ENCODE measurements at regions not wholly inside any gene's neighbourhood (a gene's known extent, or its start where the extent isn't known, plus 50 kb on each side); places are given as distances from the start of the nearest gene placed in this dataset.
"Not testable (repeated sequence)": the region's sequence is repeated elsewhere in the genome, so short reads cannot be mapped to it uniquely, and the experiment has no call there.

DNA sequence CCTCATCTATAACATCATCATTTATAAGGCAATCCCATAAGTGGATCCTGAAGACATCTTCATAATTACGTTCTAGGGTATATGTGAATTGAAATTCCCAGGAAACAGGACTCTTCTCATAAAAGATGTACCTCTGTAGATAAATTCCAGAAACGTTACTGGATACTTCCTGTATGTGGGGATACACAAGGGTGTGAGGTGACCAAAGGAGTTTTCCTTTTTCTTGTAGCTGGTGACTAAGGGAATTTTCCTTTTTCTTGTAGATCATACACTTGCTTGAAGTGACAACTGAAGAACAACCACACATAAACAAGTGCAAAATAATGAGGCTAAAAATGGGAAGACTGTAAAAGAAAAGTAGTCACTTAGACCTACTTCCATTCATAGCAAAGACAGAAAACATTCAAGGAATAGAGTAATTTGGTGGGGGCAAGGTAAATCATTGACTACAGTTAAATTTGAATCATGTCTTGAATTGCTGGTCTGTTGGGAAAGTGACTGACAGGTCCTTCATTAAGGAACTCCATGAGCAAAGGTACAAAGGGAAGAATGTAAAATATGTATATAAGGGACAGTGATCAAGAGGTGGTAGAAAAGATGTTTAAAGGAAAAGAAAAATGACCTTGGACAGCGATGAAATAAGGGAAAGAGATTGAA lies 53.2 kb upstream of the UBE2E3 start:
- no peak for DNase-seq

DNA sequence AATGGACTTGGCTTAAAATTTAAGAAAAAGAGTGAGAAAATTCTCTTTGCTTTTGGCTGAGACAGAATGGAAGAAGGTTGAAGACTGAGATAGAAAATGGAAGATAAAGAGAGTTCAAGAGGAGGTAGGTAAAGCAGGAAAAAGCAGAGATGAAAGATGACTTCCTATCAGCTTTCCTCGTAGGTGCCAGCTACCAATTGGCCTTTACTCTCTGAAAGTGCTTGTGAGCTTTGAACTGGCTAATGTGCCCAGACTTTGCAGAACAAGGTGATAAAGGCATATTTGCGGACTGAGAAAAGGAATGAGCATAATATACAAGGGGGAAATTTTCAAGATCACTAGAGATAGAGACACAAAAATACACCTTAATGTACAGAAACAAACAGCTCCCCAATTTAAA lies 54.7 kb upstream of the UBE2E3 start:
- no peak for DNase-seq

DNA sequence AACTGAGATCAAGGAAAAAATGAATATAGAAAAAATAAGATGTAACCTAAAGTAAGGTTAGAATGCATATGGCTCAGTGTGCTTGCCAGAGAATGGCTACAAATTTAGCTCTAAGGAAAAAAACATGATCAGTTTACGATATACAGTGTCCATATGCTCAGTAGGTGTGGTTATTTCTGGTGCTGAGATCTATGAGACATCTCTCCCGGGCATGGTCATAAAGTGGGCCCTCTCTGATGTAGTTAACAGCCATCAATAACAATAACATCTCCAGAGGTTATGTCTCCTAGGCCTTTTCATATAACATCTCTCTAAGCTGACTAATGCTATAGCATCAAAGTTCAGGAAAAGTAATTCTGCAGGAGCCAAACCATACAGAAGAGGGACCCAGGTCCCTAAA lies 56.3 kb upstream of the UBE2E3 start:
- no peak for DNase-seq

DNA sequence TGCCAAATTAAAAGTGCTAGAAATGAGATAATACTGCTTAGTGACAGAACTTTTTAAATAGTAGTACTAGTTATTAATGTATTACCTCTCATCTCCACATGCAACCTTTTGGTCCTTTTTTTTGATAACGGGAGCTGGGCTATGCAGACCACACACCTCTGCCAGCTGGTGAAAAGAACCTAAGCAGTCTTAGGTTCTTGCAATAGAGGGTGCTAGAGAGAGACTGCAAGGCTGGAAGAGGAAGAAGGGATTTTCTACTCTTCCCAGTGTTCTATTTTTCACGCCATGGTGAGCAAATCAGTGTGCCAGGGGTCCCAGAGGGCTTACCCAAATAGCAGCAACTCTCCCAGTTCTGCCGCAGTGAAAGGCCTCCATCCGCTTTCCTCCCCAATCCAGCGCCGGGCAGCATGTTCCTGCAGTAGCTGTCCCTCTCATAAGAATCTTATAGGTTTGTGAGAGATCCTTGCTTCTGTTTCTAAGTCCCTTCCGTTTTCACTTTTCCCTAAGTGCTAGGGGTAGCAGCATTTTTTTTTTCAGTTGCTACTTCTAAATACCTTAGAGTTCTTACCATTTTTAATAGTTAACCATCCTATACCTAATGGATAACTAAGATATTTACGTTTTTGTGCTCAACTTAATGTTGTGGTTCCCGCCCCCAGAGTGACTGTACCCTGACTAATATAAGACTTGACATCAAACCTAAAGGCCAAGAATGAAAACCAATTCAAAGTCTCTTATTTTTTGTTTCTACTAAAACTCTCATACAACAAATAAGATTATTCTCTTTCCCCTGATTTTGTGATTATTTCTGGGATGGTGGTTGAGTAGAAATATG lies 69.4 kb upstream of the UBE2E3 start:
- no peak for DNase-seq

DNA sequence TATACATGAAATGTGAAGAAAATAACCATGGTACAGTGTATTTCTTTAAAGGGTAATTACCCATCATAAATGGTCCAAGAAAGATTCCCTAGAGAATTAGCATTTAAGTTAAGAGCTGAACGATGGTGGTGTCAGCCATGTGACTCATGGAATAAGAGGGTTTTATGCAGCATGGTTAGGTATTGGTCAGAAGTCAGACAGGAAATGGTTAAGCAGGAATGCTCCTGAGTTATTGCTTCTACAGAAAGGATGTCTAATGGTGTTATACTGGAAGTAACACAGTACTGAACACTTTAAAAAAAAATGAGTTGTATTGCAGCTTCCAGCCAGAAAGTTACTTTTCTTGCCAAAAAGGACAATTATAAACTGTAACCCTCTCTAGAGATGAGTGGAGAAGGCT lies 72.7 kb upstream of the UBE2E3 start:
- DNase-seq = no peak

DNA sequence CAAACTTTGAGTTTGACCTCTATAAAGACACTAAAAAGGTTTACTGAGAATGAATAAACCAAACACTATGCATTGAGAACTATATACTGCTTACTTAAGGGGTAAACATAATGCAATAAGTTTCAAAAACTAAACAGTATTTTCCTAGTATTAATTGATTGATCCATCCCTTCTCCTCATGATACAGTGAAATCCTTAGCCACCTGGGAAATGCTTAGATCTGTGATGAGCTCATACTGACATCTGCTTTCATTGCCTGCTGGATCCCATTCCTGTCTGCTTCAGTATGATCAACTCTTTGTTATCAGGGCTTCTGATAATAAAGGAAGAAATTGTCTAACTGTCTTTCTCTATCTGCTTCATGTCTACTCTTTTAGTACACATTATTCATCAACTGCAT lies 74.9 kb upstream of the UBE2E3 start:
- no peak for DNase-seq

DNA sequence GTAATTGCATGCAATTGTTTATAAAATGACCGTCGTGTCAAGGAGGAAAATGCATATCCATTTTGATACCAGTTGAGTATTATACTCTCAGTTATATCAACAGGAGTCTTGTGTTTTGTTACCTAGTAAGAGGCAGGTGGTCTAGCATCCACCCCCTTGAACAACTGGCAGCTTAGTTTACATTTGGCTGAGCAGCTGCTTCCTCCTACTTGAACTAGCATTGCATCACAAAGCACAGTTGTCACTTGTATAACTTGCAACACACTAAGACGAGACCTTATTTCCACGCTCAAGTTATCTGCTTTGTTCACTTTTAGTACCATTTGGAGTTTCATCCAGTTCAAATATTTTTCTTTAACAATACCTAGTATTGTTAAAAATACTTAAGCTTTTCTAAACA lies 75.4 kb upstream of the UBE2E3 start:
- DNase-seq = no peak

GRCh38 chr2:180901331-180901730 lies 79.1 kb upstream of the UBE2E3 start:
- no peak for DNase-seq

DNA sequence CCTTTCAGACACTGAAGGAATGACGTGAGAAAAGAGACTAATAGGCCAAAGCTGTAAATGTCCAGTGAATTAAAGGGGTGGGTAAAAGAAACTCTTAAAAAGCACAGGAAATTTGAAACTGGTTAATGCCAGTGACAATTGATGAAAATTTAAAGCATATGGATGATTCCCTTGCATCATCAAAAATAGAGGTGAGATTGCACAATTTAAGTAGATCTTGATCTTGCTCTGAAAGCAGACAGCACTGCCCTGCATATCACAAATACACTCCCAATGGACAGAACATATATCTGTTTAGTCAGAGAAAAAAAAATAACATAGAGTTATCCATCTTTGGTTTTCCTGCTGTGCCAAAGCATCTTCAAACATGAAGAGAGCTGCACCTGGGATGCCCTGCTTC lies 86.7 kb upstream of the UBE2E3 start:
- no peak for DNase-seq

- no peak for DNase-seq
Measured at GRCh38 chr2:180892091-180892490, 88.3 kb upstream of the UBE2E3 start.

DNA sequence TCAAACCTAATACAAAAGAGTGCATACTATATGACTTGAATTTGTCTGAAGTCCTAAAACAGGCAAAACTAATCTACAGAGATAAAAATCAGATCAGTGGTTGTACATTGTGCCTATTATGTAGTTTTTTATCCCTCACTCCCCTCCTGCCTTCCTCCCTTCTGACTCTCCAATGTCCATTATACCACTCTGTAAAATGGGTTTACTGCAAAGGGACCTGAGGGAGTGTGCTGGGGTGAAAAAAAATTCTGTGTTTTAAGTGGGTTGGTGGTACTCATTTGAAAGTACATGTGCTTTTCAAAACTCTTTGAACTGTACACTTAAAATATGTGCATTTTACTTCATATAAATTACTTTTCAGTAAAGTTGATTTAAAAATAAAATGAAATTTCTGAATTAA lies 89.0 kb upstream of the UBE2E3 start:
- no peak for DNase-seq

- DNase-seq = no peak
Measured at GRCh38 chr2:180890781-180891180, 89.6 kb upstream of the UBE2E3 start.

DNA sequence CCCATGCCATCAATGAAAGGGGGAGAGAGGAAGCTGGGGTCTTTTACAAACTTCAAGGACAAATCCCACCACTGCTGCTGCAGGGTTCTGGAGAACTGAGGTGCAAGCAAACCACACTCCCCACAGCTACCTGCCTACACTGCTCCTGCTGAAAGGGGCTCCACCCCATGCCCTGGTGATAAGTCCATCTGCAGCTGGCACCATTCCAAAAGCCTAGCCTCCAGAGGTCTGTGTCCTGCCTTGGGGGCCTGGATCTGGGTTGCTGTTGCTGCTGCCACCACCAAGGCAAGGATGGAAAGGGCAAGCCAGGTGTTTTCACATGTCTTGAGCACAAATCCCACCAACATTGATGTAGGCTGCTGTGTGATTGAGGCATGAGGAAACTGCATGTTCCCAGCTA lies 97.4 kb upstream of the UBE2E3 start:
- no peak for DNase-seq

- no peak for DNase-seq
Measured at GRCh38 chr2:180876506-180876905, 103.9 kb upstream of the UBE2E3 start.

- DNase-seq = no peak
Measured at GRCh38 chr2:180873219-180873618, 107.2 kb upstream of the UBE2E3 start.

- DNase-seq = not testable (repeated sequence)
Measured at GRCh38 chr2:180872781-180873180, 107.6 kb upstream of the UBE2E3 start.

DNA sequence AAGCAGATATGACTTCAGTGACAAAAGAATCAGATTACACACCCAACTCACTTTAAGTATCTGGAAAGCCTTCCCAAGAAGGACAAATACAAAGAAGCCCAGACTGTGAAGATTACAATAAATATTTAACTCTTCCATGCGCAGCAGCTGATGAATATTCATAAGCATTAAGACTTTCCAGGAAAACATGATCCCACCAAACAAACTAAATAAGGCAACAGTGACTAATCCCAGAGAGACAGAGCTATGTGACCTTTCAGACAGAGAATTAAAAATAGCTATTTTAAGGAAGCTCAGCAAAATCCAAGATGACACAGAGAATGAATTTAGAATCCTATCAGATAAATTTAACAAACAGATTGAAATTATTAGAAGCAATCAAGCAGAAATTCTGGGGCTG lies 108.2 kb upstream of the UBE2E3 start:
- DNase-seq = no peak

DNA sequence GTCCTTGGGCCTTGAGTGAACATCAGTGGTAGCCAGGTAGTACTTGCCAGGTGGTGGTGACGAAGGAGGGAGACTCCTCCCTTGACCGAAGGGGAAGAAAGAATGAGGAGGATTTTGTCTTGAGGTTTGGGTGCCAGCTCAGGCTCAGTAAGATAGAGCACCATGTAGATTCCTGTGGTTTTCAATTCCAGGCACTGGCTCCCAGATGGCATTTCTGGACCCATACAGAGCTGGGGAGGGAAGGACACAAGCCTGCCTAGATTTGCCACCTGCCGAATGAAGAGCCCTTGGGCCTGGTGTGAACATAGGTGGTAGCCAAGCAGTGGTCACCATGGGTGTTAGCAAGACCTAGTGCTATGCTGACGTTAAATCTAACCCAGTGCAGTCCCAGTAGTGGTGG lies 108.8 kb upstream of the UBE2E3 start:
- no peak for DNase-seq

GRCh38 chr2:180849851-180850250 lies 130.6 kb upstream of the UBE2E3 start:
- DNase-seq = no peak

- no peak for DNase-seq
Measured at GRCh38 chr2:180848393-180848792, 132.0 kb upstream of the UBE2E3 start.

DNA sequence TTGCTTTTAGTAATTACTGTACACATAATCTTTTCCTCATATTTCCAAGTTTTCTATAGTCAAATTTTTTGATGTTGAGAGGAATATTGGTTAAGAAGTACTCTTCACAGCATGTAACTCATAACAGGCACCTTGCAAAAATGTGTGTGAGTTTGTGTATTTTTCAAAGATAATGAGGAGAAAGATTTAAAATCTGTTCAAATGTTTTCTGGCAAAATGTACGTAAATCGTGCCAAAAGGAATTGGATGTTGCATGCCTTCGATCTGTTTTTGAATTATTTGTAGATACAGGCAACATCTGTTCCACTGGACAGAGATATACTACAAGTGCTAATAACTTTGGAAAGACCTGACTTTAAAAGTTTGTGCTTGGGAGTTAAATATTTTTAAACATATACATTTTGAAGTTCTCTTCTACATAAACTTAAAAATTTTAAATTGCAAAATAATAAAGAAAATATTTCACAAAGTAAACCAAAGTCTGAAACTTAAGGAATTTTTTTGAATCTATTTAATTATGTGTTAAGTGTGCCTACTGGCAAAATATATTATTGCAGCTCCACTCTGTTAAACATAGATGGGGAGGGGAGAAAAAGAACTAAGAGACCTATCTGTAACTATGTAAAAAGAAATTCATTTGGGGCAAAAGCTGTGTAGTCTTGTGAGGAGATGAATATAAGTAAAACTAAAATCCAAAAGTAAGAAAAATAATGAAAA lies 133.5 kb upstream of the UBE2E3 start:
- no peak for DNase-seq

GRCh38 chr2:180842461-180842860 lies 137.9 kb upstream of the UBE2E3 start:
- no peak for DNase-seq

DNA sequence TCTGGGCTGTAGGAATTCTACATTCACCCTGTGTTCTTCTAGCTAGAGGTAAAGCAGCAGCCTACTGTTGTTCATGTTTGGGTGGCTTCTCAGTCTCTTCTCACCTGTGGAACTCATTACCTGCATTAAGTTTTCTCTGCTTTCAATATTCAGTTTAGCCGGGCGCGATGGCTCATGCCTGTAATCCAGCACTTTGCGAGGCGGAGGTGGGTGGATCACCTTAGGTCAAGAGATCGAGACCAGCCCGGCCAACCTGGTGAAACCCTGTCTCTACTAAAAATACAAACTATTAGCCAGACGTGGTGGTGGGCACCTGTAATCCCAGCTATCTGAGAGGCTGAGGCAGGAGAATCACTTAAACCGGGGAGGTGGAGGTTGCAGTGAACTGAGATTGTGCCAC lies 139.8 kb upstream of the UBE2E3 start:
- no peak for DNase-seq

GRCh38 chr2:180829836-180830235 lies 150.6 kb upstream of the UBE2E3 start:
- DNase-seq = no peak

All from activated CD4-positive, alpha-beta T cell treated with anti-CD3 and anti-CD28 coated beads, Interleukin-2, Interleukin-6, amounts not matched to agents 100 ng/mL and 50 ng/mL, durations not matched to agents 16 hours and 8 hours (primary cell).